ENCODE measurements at regions not wholly inside any gene's neighbourhood (a gene's known extent, or its start where the extent isn't known, plus 50 kb on each side); places are given as distances from the start of the nearest gene placed in this dataset.

- DNase-seq (ENCODE audit: low read depth) = no peak
- no peak overlapping the region for H3K4me3 ChIP-seq (ENCODE audit: low read length)
- TF ChIP-seq, protein P1, sequence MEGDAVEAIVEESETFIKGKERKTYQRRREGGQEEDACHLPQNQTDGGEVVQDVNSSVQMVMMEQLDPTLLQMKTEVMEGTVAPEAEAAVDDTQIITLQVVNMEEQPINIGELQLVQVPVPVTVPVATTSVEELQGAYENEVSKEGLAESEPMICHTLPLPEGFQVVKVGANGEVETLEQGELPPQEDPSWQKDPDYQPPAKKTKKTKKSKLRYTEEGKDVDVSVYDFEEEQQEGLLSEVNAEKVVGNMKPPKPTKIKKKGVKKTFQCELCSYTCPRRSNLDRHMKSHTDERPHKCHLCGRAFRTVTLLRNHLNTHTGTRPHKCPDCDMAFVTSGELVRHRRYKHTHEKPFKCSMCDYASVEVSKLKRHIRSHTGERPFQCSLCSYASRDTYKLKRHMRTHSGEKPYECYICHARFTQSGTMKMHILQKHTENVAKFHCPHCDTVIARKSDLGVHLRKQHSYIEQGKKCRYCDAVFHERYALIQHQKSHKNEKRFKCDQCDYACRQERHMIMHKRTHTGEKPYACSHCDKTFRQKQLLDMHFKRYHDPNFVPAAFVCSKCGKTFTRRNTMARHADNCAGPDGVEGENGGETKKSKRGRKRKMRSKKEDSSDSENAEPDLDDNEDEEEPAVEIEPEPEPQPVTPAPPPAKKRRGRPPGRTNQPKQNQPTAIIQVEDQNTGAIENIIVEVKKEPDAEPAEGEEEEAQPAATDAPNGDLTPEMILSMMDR (conservative IDR thresholded peaks at IDR 0.05; ENCODE audit: low read depth, low read length) = no peak
Measured at GRCh38 chrX:128287693-128288092, 235.5 kb upstream of the ACTRT1 start.

DNA sequence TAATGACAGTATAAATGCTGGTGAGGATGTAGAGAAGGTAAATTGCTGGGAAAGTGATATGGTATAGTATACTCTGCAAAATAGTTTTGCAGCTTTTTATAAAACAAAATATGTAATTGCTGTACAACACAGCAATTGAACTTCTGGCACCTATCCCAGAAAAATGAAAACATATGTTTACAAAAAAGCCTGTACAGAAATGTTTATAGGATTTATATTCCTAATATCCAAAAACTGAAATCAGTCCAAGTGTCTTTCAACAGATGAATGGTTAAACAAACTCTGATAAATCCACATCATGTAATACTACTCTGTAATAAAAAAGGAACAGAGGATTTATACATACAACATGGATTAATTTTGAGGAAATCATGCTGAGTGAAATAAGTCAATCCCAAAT is 198.4 kb upstream of the ACTRT1 start:
- DNase-seq (ENCODE audit: low read depth) = no peak
- H3K4me3 ChIP-seq (ENCODE audit: low read length) = no peak overlapping the region
- TF ChIP-seq, protein P1 (conservative IDR thresholded peaks at IDR 0.05; ENCODE audit: low read depth, low read length) = no peak

GRCh38 chrX:128216364-128216763 is 164.2 kb upstream of the ACTRT1 start:
- no peak for DNase-seq (ENCODE audit: low read depth)
- TF ChIP-seq, protein P1 (conservative IDR thresholded peaks at IDR 0.05; ENCODE audit: low read depth, low read length) = no peak
- H3K4me3 ChIP-seq (ENCODE audit: low read length) = no peak overlapping the region

GRCh38 chrX:128165884-128166408 is 113.7 kb upstream of the ACTRT1 start:
- no peak overlapping the region for H3K4me3 ChIP-seq (ENCODE audit: low read length)
- TF ChIP-seq, protein P1 (conservative IDR thresholded peaks at IDR 0.05; ENCODE audit: low read depth, low read length) = no peak

GRCh38 chrX:128156204-128156603 is 104.0 kb upstream of the ACTRT1 start:
- no peak for DNase-seq (ENCODE audit: low read depth)
- no peak overlapping the region for H3K4me3 ChIP-seq (ENCODE audit: low read length)
- TF ChIP-seq, protein P1 (conservative IDR thresholded peaks at IDR 0.05; ENCODE audit: low read depth, low read length) = no peak

More at GRCh38 chrX:128165884-128166408, 113.7 kb upstream of the ACTRT1 start:
- no peak for DNase-seq (ENCODE audit: low read depth)

- DNase-seq (ENCODE audit: low read depth) = no peak
- H3K4me3 ChIP-seq (ENCODE audit: low read length) = no peak overlapping the region
- TF ChIP-seq, protein P1 (conservative IDR thresholded peaks at IDR 0.05; ENCODE audit: low read depth, low read length) = no peak
Measured at GRCh38 chrX:128142745-128143144, 90.5 kb upstream of the ACTRT1 start.

GRCh38 chrX:128106630-128107029 is 54.4 kb upstream of the ACTRT1 start:
- H3K4me3 ChIP-seq (ENCODE audit: low read length) = no peak overlapping the region
- TF ChIP-seq, protein P1 (conservative IDR thresholded peaks at IDR 0.05; ENCODE audit: low read depth, low read length) = peak; percentile 25
- no peak for DNase-seq (ENCODE audit: low read depth)

Data from retinal pigment epithelial cell (primary cell).